Large intestine (tissue), 3 donors: ENCODE measurements at regions not wholly inside any gene's neighbourhood (a gene's known extent, or its start where the extent isn't known, plus 50 kb on each side); places are given as distances from the start of the nearest gene placed in this dataset.
"Not testable (repeated sequence)": the region's sequence is repeated elsewhere in the genome, so short reads cannot be mapped to it uniquely, and the experiment has no call there.

Experiments used
- DNase-seq, 2 donors: peaks; one replicate each; pipeline versions ENCODE4 v3.0.0 to v3.0.0-alpha.2; 2013
- H3K27ac ChIP-seq: one replicate; pipeline ENCODE4 v1.5.1; 2013; ENCODE audit warnings: low read length
- H3K27me3 ChIP-seq: 2 replicates; pipeline ENCODE4 v1.6.1; 2013; ENCODE audit warnings: low read length; ENCODE audit not compliant: control insufficient read depth, insufficient read depth
- H3K36me3 ChIP-seq: 2 replicates; pipeline ENCODE4 v1.6.1; 2013; ENCODE audit warnings: low read length; ENCODE audit not compliant: control insufficient read depth, insufficient read depth
- H3K4me1 ChIP-seq: one replicate; pipeline ENCODE4 v1.6.1; 2013; ENCODE audit warnings: low read length; ENCODE audit not compliant: control insufficient read depth, insufficient read depth
- H3K4me3 ChIP-seq: one replicate; pipeline ENCODE4 v1.5.1; 2013; ENCODE audit warnings: low read length
- H3K9me3 ChIP-seq: one replicate; pipeline ENCODE4 v1.6.1; 2013; ENCODE audit warnings: mild to moderate bottlenecking, low read depth, low read length, moderate library complexity; ENCODE audit not compliant: control insufficient read depth
- WGBS: methylation state at CpG from one replicate; pipeline ENCODE4 v1.1.5; 2013; ENCODE audit warnings: low lambda C conversion rate; ENCODE audit not compliant: insufficient coverage; 5-methylcytosine and 5-hydroxymethylcytosine counted together

- Histone ChIP-seq H3K4me1 (peaks cover 16% of the 10 kb centered on the region), H3K27me3 (no peaks in the 10 kb centered on the region), H3K27ac (peak overlapping the region; percentile 9), H3K4me3 (no peak overlapping the region), H3K36me3 (no peaks in the 10 kb centered on the region), H3K9me3 (no peaks in the 10 kb centered on the region)
- DNase-seq = peak in 1 of 2 donors; percentile 17
- no CpG with 5 or more reads among the region's 3 CpGs for whole genome bisulfite sequencing
Measured at GRCh38 chr12:19916974-19917373, 451.4 kb upstream of the PDE3A start.

DNA sequence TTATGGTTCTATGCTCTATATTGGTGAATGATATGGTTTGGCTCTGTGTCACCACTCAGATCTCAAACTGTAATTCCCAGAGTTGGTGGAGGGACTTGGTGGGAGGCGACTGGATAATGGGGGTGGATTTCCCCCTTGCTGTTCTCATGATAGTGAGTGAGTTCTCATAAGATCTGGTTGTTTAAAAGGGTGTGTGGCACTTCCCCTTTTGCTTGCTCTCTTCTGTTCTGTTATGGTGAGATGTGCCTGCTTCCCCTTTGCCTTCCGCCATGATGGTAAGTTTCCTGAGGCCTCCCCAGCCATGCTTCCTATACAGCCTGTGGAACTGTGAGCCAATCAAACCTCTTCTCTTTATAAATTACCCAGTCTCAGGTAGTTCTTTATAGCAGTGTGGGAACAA lies 446.6 kb upstream of the PDE3A start:
- H3K36me3 ChIP-seq, H3K9me3 ChIP-seq, H3K4me1 ChIP-seq, DNase-seq, H3K27ac ChIP-seq, H3K27me3 ChIP-seq, H3K4me3 ChIP-seq: not testable (repeated sequence)
- no CpG with 5 or more reads among the region's 2 CpGs for WGBS

- no peak overlapping the region for H3K27ac ChIP-seq
- no peaks in the 10 kb centered on the region for H3K4me1 ChIP-seq
- no peaks in the 10 kb centered on the region for H3K36me3 ChIP-seq
- H3K27me3 ChIP-seq = no peaks in the 10 kb centered on the region
- no peak for DNase-seq
- no peak overlapping the region for H3K4me3 ChIP-seq
- WGBS = no CpG with 5 or more reads among the region's 2 CpGs
- peaks cover 4% of the 10 kb centered on the region for H3K9me3 ChIP-seq
Measured at GRCh38 chr12:19922717-19923116, 445.6 kb upstream of the PDE3A start.

GRCh38 chr12:19924360-19924759 lies 444.0 kb upstream of the PDE3A start:
- no peaks in the 10 kb centered on the region for H3K27me3 ChIP-seq
- peaks cover 4% of the 10 kb centered on the region for H3K9me3 ChIP-seq
- DNase-seq = no peak
- no peaks in the 10 kb centered on the region for H3K36me3 ChIP-seq
- H3K4me3 ChIP-seq = no peak overlapping the region
- H3K4me1 ChIP-seq = no peaks in the 10 kb centered on the region
- no peak overlapping the region for H3K27ac ChIP-seq

DNA sequence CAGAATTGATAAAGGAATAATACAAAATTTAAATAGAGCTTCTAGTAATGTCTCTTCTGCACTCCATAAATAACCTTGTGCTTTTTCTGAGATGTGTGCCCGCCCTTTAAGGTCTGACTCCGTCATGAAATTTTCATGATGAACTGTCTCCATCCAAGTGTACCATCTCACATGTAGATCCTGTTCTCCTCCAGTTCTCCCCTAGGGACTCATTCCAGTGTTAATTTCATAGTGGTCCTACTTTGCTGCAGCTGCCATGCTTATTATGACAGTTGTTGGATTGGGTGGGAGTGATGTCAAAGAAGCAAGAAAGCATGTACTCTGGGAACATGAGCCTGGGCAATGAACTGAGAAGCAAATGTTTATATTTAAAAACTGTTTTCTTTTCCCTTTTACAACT lies 442.5 kb upstream of the PDE3A start:
- H3K36me3 ChIP-seq = no peaks in the 10 kb centered on the region
- no peaks in the 10 kb centered on the region for H3K27me3 ChIP-seq
- DNase-seq = no peak
- no peak overlapping the region for H3K4me3 ChIP-seq
- H3K9me3 ChIP-seq = peaks cover 4% of the 10 kb centered on the region
- H3K4me1 ChIP-seq = no peaks in the 10 kb centered on the region
- no peak overlapping the region for H3K27ac ChIP-seq
- WGBS = no CpG with 5 or more reads among the region's 2 CpGs

DNA sequence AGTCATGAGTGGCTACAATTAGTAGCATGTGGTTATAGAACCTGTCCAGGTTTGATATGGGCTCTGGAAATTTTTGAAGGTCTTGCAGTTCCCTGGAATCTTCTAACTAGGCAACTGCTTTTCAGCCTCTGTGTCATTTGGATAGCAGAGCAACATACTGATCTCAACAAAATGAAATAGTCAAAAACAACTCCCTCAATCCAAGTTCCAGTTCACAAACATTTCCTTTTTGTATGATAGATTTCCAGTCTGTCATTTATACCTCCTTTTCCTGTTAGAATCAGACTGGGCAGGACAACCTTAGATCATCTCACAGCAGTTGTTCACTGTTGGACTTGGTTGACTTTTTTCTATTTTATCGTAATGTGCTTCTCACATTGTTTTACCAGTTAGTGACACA lies 442.1 kb upstream of the PDE3A start:
- WGBS = 100% methylated on average over 1 of the region's 1 CpG
- DNase-seq = no peak
- Histone ChIP-seq H3K36me3 (no peaks in the 10 kb centered on the region), H3K4me1 (no peaks in the 10 kb centered on the region), H3K9me3 (peaks cover 4% of the 10 kb centered on the region), H3K27ac (no peak overlapping the region), H3K27me3 (no peaks in the 10 kb centered on the region), H3K4me3 (no peak overlapping the region)

DNA sequence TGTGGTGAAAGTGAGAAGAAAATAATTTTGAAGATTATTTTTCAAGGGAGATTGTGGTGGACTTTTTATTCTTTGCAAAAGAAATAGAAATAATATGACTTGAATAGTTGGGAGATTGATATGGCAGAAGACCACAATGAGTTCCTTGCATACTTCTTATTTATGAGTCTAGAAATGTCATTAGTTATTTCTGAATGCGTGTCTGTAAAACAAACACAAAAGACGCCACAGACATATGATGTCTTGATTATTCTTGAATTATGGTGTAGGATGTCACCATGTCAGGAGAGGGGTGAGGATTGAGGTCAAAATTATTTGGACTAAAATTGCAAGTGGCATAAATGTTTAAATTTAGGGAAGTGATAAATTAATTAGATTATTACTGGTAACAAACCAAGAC lies 440.7 kb upstream of the PDE3A start:
- no peak overlapping the region for H3K27ac ChIP-seq
- H3K4me1 ChIP-seq = no peaks in the 10 kb centered on the region
- peaks cover 4% of the 10 kb centered on the region for H3K9me3 ChIP-seq
- DNase-seq = no peak
- WGBS = no CpG with 5 or more reads among the region's 2 CpGs
- H3K27me3 ChIP-seq = no peaks in the 10 kb centered on the region
- H3K4me3 ChIP-seq = no peak overlapping the region
- H3K36me3 ChIP-seq = no peaks in the 10 kb centered on the region

- Histone ChIP-seq H3K9me3 (no peaks in the 10 kb centered on the region), H3K36me3 (no peaks in the 10 kb centered on the region), H3K27me3 (no peaks in the 10 kb centered on the region), H3K4me1 (no peaks in the 10 kb centered on the region), H3K27ac (no peak overlapping the region), H3K4me3 (no peak overlapping the region)
- no peak for DNase-seq
- WGBS = 100% methylated on average over 3 of the region's 4 CpGs
Measured at GRCh38 chr12:19932413-19932812, 435.9 kb upstream of the PDE3A start.

DNA sequence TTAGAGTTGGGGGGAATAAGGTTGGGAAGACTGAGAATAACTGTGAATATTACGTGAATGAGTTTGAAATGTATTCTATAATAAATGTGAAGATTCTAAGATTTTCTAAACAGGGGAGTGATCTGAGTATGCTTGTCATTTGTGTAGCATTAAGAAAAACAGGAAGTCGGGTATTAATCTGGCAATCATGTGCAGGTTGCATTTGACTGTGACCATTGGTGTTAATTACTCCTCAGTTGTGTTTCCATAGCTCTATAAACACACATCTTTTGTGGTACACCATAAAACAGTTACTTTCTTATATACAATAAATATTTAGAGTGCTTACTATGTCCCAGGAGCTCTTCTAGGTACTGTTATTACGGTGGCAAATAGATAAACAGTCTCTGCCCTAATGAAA lies 434.4 kb upstream of the PDE3A start:
- no peaks in the 10 kb centered on the region for H3K27me3 ChIP-seq
- WGBS = 100% methylated on average over 1 of the region's 3 CpGs
- no peak overlapping the region for H3K27ac ChIP-seq
- H3K4me1 ChIP-seq = no peaks in the 10 kb centered on the region
- H3K9me3 ChIP-seq = no peaks in the 10 kb centered on the region
- DNase-seq = no peak
- no peak overlapping the region for H3K4me3 ChIP-seq
- no peaks in the 10 kb centered on the region for H3K36me3 ChIP-seq

GRCh38 chr12:19937161-19937560 lies 431.2 kb upstream of the PDE3A start:
- Histone ChIP-seq H3K9me3 (peaks cover 4% of the 10 kb centered on the region), H3K27ac (no peak overlapping the region), H3K4me3 (no peak overlapping the region), H3K36me3 (no peaks in the 10 kb centered on the region), H3K27me3 (no peaks in the 10 kb centered on the region), H3K4me1 (no peaks in the 10 kb centered on the region)
- WGBS = 95% methylated on average over 3 of the region's 6 CpGs
- DNase-seq = no peak

- H3K27ac ChIP-seq = no peak overlapping the region
- WGBS = no CpG with 5 or more reads among the region's 2 CpGs
- no peak for DNase-seq
- H3K9me3 ChIP-seq = peaks cover 4% of the 10 kb centered on the region
- H3K27me3 ChIP-seq = no peaks in the 10 kb centered on the region
- no peak overlapping the region for H3K4me3 ChIP-seq
- no peaks in the 10 kb centered on the region for H3K4me1 ChIP-seq
- no peaks in the 10 kb centered on the region for H3K36me3 ChIP-seq
Measured at GRCh38 chr12:19938031-19938430, 430.3 kb upstream of the PDE3A start.
